Stimulated activated CD8-positive, alpha-beta memory T cell treated with anti-CD3 and anti-CD28 coated beads, Interleukin-15, amount 100 ng/mL, for 4 hours (primary cell): ENCODE measurements at regions not wholly inside any gene's neighbourhood (a gene's known extent, or its start where the extent isn't known, plus 50 kb on each side); places are given as distances from the start of the nearest gene placed in this dataset.
"Not testable (repeated sequence)": the region's sequence is repeated elsewhere in the genome, so short reads cannot be mapped to it uniquely, and the experiment has no call there.

Experiments used
- DNase-seq, 2 donors: peaks; one replicate each; pipeline ENCODE4 v3.0.0-alpha.2; 2020; ENCODE audit warnings: low read depth in 2 of 2

- DNase-seq = no peak
Measured at GRCh38 chr7:106376026-106376799, 91.4 kb upstream of the NAMPT start.

- no peak for DNase-seq
Measured at GRCh38 chr7:106375499-106375898, 90.7 kb upstream of the NAMPT start.

- DNase-seq = no peak
Measured at GRCh38 chr7:106374437-106374836, 89.7 kb upstream of the NAMPT start.

GRCh38 chr7:106372595-106373318 lies 88.0 kb upstream of the NAMPT start:
- DNase-seq = no peak

GRCh38 chr7:106372126-106372525 lies 87.3 kb upstream of the NAMPT start:
- DNase-seq = no peak

- DNase-seq = no peak
Measured at GRCh38 chr7:106371629-106372028, 86.8 kb upstream of the NAMPT start.

GRCh38 chr7:106370542-106370941 lies 85.8 kb upstream of the NAMPT start:
- no peak for DNase-seq

GRCh38 chr7:106369816-106370215 lies 85.0 kb upstream of the NAMPT start:
- DNase-seq = no peak

- no peak for DNase-seq
Measured at GRCh38 chr7:106369352-106369751, 84.6 kb upstream of the NAMPT start.

GRCh38 chr7:106367664-106368063 lies 82.9 kb upstream of the NAMPT start:
- no peak for DNase-seq

- no peak for DNase-seq
Measured at GRCh38 chr7:106367018-106367420, 82.2 kb upstream of the NAMPT start.

- DNase-seq = no peak
Measured at GRCh38 chr7:106365252-106366005, 80.6 kb upstream of the NAMPT start.

GRCh38 chr7:106362507-106362906 lies 77.7 kb upstream of the NAMPT start:
- not testable (repeated sequence) for DNase-seq

- DNase-seq = no peak
Measured at GRCh38 chr7:106358103-106358663, 73.4 kb upstream of the NAMPT start.

- DNase-seq = no peak
Measured at GRCh38 chr7:106357675-106358074, 72.9 kb upstream of the NAMPT start.

GRCh38 chr7:106354822-106355221 lies 70.0 kb upstream of the NAMPT start:
- no peak for DNase-seq

- no peak for DNase-seq
Measured at GRCh38 chr7:106353944-106354343, 69.2 kb upstream of the NAMPT start.

GRCh38 chr7:106348231-106348630 lies 63.4 kb upstream of the NAMPT start:
- DNase-seq = no peak

GRCh38 chr7:106347229-106347833 lies 62.5 kb upstream of the NAMPT start:
- DNase-seq = no peak

- peak in 1 of 2 donors; percentile 38 for DNase-seq
Measured at GRCh38 chr7:106346678-106347217, 62.0 kb upstream of the NAMPT start.

- DNase-seq = no peak
Measured at GRCh38 chr7:106346167-106346677, 61.4 kb upstream of the NAMPT start.
